ENCODE measurements at regions not wholly inside any gene's neighbourhood (a gene's known extent, or its start where the extent isn't known, plus 50 kb on each side); places are given as distances from the start of the nearest gene placed in this dataset.

DNA sequence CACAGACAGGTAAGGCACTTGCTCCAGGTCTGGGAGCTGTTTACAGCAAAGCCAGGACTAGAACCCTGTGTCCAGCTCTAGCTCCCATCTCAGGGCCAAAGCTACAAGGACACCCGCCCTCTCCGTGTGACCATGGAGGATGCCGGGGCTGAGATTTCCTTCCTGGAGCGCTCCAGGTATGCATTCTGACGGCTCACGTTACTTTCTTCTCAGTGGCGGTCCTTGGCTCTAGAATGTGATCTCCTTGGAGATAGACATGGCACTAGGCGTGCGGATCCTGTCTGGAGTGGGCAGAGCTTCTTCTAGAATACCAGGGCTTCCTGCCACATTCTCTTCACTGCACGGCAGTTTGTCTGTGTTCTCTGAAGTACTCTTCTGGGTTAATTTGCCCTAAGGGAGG, 185.7 kb downstream of the OPA1 start:
- no peak overlapping the region for H3K4me3 ChIP-seq (ENCODE audit: low read length)
- no peak for DNase-seq (ENCODE audit: low read depth, low spot score)

DNA sequence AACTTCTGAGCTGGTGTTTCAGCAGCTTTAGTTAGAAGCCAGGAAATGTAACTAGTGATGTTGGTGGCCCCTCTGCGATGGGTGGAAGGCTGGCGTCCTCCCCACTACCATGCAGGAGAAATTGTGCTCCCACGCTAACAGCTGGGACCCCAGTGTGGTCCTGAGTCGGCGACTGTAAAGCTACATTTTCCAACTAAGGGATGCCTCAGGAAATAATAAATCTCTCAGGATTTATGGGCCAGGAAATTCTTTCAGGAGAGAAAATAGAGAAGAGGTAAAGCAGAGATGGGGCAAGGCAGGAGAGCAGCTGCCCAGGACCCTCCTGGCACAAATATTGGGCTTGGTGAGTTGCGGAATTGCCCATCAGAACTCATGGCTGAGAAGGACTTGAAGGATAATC, 186.9 kb downstream of the OPA1 start:
- H3K4me3 ChIP-seq (ENCODE audit: low read length) = no peak overlapping the region
- DNase-seq (ENCODE audit: low read depth, low spot score) = no peak

DNA sequence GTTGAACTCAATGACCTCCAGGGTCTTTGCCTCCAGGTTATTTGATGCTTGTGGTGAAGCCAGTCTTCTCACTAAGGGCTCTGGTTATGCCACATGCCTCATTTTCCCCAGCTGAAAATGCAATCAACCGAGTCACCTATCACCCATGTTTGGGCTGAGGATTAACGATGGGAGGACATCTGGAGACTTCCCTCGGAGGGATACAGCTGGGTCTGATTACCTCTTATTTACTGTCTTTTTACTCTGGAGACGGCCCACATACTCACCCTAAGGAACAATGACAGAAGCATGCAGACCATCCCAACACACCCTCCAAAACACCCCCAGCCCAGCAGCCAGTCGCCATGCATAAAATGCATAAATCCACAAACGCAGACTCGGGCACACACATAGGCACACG, 187.4 kb downstream of the OPA1 start:
- DNase-seq (ENCODE audit: low read depth, low spot score) = no peak
- no peak overlapping the region for H3K4me3 ChIP-seq (ENCODE audit: low read length)

DNA sequence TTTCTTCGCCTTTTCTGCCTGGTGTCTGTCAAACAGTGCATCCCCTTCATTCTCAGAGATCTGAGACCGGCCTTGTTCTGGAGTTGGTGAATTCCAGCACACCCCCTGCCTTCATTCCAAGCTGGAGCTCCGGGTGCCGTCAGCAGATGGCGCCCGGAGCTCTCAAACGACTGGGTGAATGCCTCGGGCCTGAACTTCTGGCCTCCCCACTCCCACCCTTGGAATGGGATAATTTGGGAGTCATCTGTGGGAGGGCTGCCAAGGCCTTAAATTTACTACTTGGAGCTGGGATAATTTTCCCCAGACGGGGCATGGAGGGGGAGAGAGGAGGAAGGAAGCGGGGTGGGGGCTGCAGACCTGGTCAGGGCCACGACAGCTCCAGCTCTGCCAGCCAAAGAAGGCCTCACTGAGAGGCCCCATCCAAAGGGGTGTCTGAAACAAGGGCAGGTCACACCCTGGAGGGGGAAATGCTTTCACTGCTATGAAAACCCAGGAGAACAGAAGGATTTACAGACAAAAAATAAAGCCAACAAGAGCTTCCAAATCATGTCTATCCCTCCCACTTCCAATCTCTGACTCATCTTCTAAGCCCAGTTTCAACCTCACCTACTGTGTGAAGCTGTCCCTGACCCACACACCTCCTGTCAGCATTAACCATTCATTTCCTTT, 187.9 kb downstream of the OPA1 start:
- no peak for DNase-seq (ENCODE audit: low read depth, low spot score)
- no peak overlapping the region for H3K4me3 ChIP-seq (ENCODE audit: low read length)

DNA sequence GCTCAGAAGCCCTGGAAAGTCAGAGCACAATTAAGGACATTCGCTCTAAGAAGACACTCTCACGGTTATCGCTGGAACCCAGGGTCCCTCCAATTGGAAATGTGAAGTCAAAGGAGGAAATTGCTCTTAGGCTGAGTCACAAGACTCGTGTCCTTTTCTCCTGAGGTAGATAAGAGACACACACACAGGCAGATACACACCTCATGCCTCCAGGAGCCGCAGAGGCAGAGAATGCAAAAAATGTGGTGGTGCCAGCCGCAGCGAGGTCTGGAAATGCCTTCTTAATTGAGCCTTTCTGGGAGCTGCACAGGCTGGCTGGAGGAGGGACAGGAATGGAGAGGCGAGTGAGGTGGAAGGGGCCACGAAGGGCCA, 189.3 kb downstream of the OPA1 start:
- DNase-seq (ENCODE audit: low read depth, low spot score) = no peak

DNA sequence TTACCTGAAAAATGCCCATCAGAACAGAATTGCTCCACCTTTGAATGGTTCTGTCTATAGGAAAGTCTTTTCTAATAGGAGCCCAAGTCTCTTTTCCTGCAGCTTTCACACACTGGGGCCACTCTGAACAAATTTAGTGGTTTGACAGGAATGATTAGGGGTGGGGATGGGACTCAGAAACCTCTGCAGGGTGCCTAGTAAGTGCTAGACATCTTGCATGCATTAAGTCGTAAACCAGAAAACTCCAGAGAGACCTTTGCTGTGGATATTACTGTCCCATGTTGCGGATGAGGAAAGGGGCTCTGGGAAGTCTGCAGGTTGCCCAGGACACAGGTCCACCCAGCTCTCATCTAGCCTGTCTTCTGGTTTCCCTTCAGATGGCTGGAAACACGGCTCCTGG, 189.7 kb downstream of the OPA1 start:
- no peak overlapping the region for H3K4me3 ChIP-seq (ENCODE audit: low read length)
- no peak for DNase-seq (ENCODE audit: low read depth, low spot score)

More for the DNA sequence above, 189.3 kb downstream of the OPA1 start:
- H3K4me3 ChIP-seq (ENCODE audit: low read length) = no peak overlapping the region

DNA sequence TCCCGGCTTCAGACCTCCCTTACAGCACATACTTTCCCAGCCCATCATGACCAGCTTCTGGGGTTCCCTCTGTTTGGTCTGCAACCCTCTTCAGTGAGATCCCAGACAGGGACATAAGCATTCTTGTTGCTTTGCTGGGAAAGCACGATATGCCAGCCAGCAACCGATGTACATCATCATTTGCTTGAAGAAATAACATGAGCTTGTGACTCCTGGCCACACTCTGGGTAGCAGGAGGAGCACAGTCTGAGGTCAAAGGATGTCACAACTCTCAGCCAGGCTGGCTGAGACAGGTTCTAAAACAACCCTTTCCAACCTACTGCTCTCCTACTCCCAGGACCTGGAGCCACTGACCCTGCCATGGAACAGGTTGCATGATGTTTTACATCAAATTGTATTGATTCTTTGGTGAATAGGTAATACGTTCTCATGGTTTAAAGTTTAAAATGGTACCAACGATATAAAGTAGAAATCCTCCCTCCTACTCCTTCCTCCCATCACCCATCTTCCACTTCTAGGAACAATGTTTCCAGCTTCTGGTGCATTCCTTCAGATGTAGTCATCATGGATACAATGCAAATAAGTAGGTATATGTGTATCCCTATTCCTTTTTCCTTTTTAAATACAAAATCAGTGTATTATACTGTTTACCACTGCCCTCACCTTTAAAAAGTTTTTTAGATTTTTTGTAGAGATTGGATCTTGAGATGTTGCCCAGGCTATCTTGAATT, 190.3 kb downstream of the OPA1 start:
- DNase-seq (ENCODE audit: low read depth, low spot score) = no peak

DNA sequence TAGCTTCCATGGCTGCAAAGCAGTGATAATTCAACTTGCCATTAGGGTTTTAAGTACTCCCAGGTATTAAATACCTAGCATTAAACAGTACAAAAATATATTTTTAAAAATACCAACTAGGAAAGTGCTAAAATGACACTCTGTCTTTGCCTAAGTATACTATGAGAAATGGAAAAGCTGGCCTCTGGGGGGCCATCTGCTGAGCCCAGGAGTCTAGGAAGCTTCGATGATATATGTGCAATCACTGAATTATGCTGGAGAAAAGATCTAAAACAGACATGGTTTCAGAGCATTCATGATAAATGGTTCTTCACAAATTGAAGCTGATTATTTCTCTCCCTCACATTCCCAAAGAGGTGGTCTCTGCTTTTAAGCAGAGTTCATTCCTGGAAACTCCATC, 191.8 kb downstream of the OPA1 start:
- no peak for DNase-seq (ENCODE audit: low read depth, low spot score)
- H3K4me3 ChIP-seq (ENCODE audit: low read length) = no peak overlapping the region

More for the DNA sequence above, 190.3 kb downstream of the OPA1 start:
- H3K4me3 ChIP-seq (ENCODE audit: low read length) = no peak overlapping the region

DNA sequence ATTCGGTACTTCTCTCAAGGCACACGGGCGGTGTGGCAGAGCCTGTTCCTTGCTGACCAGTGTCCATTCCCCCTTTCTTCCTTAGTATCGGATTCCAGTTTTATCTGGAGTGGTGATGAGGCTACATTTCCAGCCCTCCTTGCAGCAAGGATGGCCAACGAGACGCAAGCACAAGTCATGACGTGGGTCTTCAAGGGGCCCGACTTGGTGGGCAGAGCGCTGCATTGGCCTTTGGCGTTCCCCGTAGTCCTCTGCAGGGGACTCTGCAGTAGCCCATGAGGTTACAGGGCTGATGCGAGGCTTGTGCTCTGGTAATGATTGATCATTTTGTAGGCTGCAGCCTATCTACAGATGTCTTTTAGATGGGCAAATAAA, 194.5 kb downstream of the OPA1 start:
- no peak overlapping the region for H3K4me3 ChIP-seq (ENCODE audit: low read length)
- no peak for DNase-seq (ENCODE audit: low read depth, low spot score)

DNA sequence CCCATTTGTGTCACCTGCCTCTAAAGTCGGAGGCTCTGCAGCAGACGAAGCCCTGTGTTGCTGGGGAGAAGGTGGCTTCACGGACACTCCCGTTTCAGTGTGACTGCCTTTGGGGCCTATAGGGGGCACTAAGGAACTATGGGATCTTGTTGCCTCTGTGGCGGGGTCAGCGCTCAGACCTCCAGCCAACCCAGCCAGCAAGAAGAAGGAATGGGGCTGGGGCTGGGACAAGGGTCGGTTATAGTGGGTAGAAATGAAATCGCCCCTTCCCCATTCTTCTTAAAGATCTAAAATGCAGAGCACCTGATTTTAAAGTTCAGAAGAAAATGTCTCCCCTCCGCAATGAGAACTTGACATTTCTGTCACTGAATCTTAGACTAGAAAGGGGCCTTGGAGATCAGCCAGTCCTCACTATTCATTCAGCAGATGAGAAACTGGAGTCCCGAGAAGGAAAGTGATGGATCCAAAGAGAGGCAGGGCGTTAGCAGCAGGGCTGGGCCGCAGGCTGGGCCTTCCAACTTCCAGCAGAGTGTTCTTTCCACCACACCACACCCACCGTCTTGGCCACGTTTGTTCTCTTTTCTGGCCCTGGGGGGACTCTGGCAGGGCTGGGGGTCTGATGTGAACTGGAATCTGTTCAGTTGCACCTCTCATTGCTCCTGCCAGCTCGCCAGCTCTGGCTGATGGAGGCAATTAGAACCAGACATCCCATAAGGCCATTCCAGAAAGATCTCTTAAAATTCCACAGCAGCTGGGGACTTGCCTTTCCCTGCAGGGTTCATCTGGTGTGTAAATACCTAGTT, 195.4 kb downstream of the OPA1 start:
- no peak overlapping the region for H3K4me3 ChIP-seq (ENCODE audit: low read length)
- DNase-seq (ENCODE audit: low read depth, low spot score) = no peak

DNA sequence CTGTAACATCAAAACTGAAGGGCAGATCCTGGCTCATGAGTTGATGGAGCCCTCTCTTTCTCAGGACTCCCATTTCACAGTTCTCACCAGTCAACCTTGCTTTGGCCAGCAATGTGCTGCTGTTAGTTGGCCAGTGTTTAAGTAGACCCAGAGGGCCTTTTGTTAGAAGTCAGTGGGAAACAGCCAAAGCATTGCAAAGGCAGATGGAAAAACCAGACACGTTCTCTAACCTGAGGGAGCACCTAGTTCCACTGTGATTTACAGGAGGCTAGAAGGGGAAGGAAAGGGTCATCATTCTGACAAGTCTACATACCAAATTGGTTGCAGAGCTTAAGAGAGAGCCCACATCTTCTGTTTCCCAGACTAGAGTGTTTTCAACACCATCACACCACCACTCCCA, 196.4 kb downstream of the OPA1 start:
- no peak overlapping the region for H3K4me3 ChIP-seq (ENCODE audit: low read length)
- no peak for DNase-seq (ENCODE audit: low read depth, low spot score)

DNA sequence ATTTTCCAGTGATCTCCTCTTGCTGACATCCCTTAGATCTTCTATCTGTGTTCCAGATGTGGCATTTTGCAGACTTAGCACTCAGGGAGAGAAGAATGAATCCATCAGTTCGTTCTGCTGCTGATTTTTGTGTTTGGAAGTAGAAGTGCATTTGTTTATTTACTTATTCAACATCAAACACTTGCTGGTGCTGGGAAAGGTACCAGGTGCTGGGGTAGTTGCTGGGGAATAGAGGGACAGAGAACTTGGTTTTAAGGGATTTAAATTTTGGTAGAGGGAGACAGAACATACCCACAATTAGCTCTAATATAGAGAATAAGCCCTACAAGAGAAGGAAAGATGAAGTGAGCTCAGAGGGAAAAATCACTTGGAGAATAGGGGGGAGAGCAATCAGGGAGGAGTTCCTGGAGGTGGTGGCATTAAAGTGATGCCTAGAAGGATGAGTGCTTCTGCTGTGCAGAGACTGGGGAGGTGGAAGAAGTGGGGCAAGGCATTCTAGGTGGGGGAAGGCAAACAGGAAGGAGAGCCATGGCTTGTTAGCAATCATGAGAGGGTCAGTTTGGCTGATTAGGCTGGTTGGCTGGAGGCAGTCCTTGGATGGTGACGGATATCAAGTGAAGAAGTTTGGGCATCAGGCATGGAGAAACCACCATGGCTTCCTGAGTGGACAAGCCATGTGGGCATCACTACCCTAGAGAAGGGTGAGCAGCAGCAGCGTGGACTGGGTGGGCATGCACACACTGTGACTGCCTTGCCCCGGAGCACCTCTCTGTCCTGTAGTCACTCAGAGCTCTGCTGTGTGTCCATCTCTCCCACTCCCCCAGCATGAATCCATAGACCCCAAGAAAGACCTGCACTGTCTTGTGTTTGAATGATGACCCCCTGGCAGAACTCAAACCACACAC, 197.3 kb downstream of the OPA1 start:
- DNase-seq (ENCODE audit: low read depth, low spot score) = no peak
- H3K4me3 ChIP-seq (ENCODE audit: low read length) = no peak overlapping the region

DNA sequence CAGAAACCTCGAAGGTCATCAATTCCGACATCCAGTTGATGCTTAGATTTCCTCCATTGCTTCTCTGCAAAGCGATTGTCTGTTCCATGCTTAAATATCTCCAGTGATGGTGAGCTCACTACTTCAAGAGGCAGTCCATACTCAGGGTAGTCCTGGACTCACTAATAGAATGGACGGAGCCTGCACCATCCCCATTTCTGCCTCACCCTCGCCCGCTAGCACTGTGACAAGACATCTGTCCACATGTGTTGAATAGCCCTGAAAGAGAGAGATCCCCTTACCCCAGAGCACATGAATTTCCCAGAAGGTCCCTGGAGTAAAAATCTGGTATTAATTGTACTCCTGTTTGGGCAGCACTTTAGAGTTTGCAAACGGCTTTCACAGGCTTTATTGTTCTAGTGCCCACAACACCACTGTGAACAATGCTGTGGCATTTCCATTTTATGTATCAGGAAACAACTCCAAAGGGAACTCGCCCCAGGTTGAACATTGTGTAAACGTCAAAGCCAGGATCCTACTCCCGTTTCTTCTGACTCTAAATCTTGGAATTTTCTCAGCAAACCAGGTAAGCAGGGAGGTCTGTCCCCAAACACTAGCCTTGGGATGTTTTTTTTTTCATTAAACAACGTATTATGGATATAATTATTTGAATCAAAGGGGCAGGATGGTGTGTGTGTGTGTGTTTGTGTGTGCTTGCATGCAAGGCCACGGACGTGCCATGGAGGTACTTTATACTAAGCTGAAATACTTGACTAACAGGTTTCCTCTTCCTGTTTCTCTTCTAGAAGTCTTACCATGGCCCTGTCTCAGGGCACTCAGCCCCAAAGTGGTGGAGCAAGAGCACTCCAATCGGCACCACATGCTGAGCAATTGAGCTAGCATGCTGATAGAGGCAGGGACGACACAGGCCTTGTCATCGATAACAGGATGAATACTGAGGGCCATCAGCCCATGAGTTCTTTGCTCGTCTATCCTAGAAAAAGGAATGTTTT, 198.3 kb downstream of the OPA1 start:
- H3K4me3 ChIP-seq (ENCODE audit: low read length) = no peak overlapping the region
- no peak for DNase-seq (ENCODE audit: low read depth, low spot score)

DNA sequence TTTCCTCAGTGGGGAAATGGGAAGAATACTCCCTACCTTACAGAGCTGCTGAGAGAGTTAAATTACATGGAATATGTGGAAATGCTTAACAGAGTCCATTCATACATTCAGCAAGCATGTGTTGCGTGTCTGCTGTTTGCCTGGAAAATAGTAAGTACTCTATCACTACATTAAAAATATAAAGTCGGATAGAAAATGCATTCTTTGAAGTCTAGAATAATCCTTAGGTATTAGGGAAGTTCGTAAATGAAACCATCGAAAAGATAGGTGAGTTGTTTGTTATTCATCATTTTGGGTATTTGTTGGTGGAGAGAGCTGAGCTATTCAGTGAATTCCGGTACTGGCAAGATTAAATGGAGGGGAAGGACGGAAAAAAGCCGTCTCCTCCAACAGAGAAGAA, 200.1 kb downstream of the OPA1 start:
- DNase-seq (ENCODE audit: low read depth, low spot score) = no peak
- no peak overlapping the region for H3K4me3 ChIP-seq (ENCODE audit: low read length)

DNA sequence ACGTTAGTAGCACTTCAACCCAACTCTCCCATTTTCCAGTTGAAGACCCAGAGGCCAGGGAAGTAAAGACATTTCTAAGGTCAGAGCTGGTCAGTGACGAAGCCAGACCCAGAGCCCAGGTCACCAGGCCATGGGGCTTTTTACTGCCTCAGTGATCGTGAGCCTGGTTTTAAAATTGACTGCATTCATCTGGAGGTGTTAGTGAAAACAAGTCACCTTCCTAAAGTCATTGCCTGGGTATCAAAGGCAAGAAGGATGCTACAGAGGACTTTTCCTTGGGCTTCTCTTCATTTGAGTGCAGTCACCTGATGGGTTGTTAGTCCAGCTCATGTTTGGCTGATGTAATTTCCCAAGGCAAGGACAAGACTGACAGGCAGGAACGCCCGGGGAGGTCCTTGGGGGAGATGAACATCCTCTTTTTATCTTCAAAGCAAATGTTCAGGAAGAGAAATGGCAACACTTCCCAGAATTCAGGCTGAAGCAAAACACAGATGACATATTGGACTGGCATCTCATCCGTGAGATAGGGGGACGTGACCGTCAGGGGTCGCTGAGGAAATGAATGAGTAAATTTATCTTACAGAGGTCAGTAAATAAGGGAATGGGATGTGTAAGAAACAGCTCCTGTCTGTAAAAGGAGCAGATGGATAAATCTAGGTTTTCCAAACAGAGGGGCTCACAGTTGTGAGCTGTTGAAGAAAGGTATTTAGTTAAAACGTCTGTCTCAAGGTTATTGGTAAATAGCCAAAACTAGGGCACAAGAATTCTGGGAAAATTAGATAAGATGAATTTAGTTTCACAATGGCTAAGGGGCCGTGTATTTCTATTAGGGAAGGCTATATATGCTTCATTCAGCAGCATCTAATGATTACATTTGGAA, 201.2 kb downstream of the OPA1 start:
- H3K4me3 ChIP-seq (ENCODE audit: low read length) = no peak overlapping the region
- no peak for DNase-seq (ENCODE audit: low read depth, low spot score)

DNA sequence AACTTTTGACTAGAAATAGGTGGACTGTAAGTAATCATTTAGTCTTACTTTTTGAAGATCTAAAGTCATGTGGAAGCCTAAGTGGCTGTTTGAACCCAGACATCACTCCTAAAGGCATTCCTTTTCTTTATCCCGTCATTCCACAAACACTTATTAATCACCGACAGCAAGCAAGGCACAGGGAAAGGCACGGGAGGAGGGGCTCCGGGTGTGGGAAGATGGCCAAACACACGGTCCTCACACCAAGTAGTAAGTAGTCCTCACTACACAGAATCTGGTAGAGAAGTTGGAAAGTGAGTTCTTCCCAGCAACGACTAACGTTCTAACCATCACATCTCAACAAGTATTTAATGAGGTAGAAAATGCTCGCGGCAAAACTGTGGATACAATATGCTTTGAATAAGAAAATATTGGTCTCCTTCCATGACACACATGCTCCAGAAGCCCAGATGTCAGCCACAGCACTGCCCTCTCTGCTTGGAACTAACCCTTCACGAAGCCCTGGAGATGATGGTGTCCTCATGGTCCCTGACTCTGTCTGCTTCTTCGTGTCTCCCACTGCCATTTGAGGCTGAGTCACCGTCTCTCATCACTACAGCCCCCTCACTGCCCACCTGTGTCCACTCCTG, 202.2 kb downstream of the OPA1 start:
- DNase-seq (ENCODE audit: low read depth, low spot score) = no peak
- H3K4me3 ChIP-seq (ENCODE audit: low read length) = no peak overlapping the region

DNA sequence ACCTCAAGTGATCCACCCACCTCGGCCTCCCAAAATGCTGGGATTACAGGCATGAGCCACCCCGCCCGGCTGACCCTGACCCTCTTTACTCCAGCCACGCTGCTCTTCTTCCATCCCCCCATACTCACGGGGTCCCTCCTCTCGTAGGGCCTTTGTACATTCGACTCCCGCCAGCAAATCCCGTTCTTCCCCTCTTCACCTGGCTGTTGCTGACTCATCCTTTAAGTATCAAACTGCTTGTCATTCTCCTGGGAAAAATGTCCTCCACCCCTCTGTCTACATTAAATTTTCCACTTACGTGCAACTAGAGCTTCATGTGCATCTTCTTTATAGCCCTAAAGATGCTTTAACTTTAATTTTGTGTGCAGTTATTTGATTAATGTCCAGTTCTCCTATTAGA, 203.1 kb downstream of the OPA1 start:
- DNase-seq (ENCODE audit: low read depth, low spot score) = no peak
- H3K4me3 ChIP-seq (ENCODE audit: low read length) = no peak overlapping the region
